ENCODE measurements at regions not wholly inside any gene's neighbourhood (a gene's known extent, or its start where the extent isn't known, plus 50 kb on each side); places are given as distances from the start of the nearest gene placed in this dataset.

GRCh38 chr14:104290756-104291122 lies 152.4 kb downstream of the KIF26A start:
- DNase-seq (ENCODE audit: low read depth): no peak

DNA sequence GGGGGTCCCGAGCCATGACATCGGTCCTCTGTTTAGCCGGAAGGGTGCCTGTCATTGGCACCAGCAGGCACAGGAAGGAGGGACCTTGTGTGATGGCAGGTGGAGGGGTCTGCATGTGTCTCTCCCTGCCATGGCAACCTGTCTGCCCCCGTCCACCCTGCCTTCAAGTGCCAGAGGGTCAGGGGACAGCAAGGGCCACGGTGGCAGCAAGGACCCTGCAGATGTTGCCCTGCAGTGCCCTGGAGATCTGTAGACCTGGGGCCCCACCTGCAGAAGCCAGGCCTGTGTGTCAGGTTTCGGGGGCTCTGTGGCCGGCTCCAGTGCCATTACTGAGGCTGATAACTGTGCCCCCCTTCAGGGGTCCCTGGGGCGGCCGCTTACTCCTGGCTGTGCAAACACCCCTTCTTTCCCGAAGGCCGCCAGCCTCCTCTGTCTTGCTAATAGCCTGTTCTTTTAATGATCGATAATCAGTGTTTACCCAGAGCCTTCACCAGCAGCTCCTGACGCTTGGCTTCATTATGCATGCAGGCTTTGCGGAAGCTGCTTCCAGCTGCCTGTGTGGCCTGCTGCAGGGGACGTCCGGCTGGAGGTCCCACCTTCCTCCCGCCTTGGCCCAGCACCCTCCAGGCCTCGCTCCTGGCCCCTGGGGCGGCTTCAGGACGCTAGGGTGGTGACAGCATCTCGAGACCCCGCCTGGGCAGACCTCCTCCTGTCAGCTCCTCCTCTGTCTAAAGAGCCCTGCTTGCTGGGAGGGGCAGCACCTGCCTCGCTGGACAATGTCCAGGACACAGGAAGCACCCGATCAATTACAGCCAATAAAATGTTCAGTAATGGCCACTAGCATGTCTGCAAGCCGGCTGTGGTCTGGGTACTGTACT lies 153.0 kb downstream of the KIF26A start:
- no peak for DNase-seq (ENCODE audit: low read depth)

DNA sequence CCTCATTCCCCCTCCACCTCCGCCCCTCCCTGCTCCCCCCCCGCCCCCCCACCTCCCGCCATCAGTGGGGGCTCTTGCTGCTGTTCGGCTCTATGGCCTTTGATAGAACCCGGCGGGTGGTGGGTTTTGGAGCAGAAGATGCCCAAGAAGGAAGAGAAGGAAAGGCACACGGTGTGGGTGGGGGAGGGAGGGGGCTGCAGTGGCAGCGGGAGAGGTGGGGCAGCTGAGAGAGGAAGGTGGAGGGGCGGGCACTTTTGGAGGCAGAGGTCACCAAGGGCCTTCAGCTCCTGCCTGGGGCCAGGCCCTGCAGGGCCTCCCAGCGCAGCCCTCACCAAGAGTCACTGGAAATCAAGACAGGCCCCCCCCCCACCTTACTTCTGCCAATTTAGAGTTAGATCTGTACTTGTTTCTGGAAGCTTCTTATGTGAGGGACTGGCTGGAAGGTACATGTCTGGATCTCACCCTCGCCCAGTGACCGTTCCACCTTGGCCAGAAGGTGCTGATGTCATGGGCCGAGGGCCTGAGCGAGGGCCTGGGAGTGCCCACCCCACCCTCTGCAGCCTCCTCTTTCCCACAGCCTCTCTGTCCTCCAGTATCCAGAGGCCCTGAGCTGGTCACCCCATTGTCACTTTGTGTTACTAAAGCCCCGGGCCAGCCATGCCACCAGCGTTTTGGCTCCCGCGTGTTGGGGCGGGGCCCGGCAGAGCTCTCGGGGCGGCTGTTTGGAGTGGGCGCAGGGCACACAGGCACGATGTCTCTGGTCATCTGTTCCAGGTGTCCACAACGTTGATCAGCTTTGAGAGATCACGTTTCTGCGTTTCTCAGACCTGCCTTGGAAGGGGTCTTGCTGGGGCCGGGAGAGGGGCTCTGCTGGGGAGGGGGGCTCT lies 153.9 kb downstream of the KIF26A start:
- no peak for DNase-seq (ENCODE audit: low read depth)

- no peak for DNase-seq (ENCODE audit: low read depth)
Measured at GRCh38 chr14:104293231-104293841, 154.9 kb downstream of the KIF26A start.

- no peak for DNase-seq (ENCODE audit: low read depth)
Measured at GRCh38 chr14:104293851-104294627, 155.7 kb downstream of the KIF26A start.

DNA sequence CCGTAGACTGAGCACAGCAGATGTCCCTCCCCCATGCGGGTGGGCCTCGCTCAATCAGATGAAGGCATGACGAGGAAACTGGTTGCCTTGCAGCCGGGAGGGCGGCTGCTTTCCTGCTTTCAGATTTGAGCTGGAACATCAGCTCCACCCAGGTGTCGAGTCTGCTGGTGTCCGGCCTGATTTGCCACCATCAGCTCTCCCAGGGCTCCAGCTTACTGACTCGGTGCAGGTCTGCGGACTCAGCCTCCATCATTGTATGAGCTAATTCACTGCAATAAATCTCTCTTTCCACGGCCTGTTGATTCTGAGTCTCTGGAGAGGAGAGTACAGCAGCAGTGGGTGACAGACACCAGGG lies 156.2 kb downstream of the KIF26A start:
- no peak for DNase-seq (ENCODE audit: low read depth)

DNA sequence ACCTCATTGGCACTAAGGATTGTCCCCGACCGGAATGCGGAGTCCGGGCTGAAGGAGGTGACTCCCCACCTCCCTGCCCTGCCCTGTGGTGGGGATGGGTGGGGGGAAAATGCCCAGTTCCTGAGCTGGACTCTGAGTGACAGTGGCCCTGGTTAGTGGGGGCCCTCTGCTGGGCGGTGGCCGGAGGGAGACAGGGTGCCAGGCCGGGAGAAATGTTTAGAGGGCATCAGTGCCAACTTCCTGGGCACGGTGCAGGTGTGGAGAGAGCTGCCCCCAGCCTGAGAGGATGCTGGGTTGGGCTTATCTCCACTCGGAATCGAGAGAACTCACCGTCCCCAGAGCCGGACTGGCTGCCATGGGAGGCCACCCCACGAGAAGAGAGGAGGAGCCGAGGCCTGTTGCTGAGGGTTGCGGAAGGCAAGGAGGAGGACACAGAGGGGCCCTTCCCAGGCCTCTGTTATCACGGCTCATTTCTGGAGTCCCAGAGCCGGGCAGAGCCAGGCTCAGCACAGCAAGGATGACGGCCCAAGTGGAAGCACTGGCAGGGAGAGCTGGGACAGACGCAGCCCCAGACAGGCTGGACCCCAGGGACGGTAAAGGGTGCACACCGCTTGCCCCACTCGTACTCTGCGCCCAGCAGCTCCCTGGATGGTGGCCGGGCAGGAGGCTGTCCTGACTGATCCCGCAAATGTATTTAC lies 156.7 kb downstream of the KIF26A start:
- DNase-seq (ENCODE audit: low read depth): no peak

GRCh38 chr14:104295681-104296387 lies 157.4 kb downstream of the KIF26A start:
- DNase-seq (ENCODE audit: low read depth): no peak

DNA sequence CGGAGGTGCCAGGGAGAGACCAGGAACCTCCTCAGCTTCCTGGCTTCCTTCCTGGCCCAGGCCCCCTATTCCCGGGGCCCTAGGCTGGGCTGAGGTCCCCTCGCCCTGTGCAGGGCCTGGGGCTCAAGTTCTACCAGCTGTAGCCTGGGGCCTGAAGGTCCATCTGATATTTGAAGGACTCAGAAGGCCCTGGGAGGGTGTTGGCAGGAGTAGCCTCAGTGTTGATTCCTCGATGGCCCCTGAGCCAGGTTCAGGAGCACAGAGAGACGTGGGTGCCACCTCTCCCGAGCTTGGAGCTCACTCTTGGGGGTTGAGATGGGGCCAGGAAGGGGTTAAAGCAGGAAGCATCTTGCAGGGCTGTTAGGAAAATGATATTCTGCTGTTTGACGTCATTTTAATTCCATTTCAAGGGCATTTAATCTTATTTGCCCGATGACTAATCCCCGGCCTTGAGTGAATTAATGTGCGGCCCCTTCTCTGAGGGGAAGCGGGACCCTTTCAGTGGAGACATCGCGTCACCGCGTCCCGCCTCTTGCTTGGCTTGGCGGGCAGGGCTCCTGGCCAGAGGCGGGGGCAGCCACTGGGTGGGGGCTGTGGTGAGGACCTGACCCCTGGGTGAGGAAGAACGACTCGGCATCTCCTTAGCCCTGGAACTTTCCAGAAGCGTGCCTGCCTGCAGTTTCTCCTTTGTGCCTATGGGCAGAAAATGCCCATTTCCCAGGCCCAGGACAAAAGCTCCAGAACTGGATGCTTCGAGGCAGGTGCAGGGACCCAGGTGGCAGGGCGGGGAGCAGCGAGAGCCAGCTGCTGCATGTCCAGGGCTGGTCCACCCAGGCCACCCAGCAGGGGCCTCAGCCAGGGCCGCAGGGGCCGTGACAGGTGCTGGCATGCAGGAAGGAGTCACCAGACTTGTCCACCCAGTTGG lies 158.3 kb downstream of the KIF26A start:
- DNase-seq (ENCODE audit: low read depth): no peak

DNA sequence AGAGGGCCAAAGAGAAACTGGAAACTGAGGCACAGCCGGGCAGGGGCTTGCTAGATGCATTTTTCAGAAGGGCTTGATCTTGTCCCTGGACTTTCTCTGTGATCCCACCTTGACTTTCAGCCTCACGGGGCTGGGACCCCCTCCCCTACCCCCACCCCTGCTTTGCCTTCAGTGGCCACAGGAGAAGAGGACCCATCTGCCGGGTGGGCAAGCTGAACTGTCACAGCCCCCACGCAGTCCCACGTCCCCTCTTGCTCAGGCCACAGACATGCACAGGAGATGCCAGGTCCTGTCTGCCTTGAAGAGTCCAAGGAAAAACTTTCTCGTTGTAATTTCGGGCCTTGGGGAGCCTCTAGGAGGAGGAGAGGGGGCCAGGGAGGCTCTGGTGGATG lies 158.9 kb downstream of the KIF26A start:
- DNase-seq (ENCODE audit: low read depth): no peak

- DNase-seq (ENCODE audit: low read depth): no peak
Measured at GRCh38 chr14:104297721-104298401, 159.5 kb downstream of the KIF26A start.

DNA sequence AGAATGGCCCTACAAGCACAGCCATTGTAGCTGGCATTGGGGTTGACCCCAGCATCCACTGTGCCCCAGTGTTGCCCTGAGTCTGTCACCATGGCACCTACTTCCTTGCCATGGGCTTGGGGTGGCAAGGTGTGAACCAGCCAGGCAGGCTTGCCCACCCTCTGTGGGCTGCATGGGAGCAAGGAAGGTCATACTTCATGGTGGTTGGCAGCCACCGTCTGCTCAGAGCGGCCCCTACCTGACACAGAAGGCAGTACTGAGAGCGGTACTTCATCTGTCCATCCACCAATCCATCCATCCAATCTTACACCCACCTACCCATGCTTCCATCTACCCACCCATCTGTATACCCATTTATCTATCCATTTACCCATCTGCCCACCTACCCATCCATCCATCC lies 160.1 kb downstream of the KIF26A start:
- DNase-seq (ENCODE audit: low read depth): no peak

GRCh38 chr14:104299993-104300761 lies 161.8 kb downstream of the KIF26A start:
- no peak for DNase-seq (ENCODE audit: low read depth)

- no peak for DNase-seq (ENCODE audit: low read depth)
Measured at GRCh38 chr14:104301731-104302460, 163.5 kb downstream of the KIF26A start.

GRCh38 chr14:104302794-104303405 lies 164.5 kb downstream of the KIF26A start:
- DNase-seq (ENCODE audit: low read depth): no peak

DNA sequence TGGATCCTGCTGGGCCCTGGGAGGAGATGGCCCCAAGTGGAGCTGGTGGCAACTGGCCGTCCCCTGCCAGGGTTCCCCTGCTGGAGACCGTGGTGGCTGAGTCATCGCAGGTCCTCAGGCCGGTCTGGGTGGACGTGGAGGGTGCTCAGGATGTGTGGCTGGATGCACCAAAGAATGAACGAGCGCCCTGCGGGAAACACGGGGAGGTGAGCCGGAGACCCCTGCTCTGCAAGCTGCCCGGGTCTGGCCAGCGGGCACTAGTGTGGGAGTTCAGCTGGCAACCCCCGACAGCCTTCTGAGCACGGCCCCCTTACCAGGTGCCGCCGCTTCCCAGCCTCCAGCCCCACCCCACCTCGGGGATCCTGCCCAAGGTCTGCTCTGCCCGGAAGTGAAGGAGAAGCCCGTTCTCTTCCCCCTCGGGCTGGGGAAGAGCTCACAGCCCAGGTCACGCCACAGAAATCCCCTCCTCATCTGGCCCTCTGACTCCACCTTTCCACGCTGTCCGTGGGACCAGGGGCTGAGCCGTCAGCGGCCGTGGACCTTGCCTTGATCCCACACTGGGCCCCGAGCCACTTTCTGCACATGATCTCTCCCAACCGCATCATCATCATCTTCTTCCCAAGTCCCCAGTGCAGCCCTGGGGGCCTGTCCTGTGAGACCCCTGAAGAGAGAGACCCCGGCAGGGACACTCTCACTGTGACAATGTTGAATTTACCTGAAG lies 165.5 kb downstream of the KIF26A start:
- DNase-seq (ENCODE audit: low read depth): no peak
